ENCODE measurements at regions not wholly inside any gene's neighbourhood (a gene's known extent, or its start where the extent isn't known, plus 50 kb on each side); places are given as distances from the start of the nearest gene placed in this dataset.

- TF ChIP-seq CTCF (IDR thresholded peaks at IDR 0.05) (no peak), POLR2A (IDR thresholded peaks at IDR 0.05) (no peak)
Observed at GRCh38 chr5:120014535-120014934, 385.2 kb downstream of the FAM170A start.

All from right lobe of liver (tissue), 4 donors.